C4-2B (cell line): ENCODE measurements at regions not wholly inside any gene's neighbourhood (a gene's known extent, or its start where the extent isn't known, plus 50 kb on each side); places are given as distances from the start of the nearest gene placed in this dataset.

ENCODE experiments used
- H3K27ac ChIP-seq: fragments of 450-650 bp; 2 replicates; pipeline ENCODE4 v1.5.1; 2017
- ZFX ChIP-seq: fragments of 450-650 bp; IDR thresholded peaks from 2 replicates; pipeline ENCODE4 v1.6.1; 2017
- TF ChIP-seq, protein P1 (sequence below): fragments of 450-650 bp; conservative IDR thresholded peaks from 2 replicates; pipeline ENCODE4 v1.5.1; 2017; ENCODE audit warnings: mild to moderate bottlenecking

DNA sequence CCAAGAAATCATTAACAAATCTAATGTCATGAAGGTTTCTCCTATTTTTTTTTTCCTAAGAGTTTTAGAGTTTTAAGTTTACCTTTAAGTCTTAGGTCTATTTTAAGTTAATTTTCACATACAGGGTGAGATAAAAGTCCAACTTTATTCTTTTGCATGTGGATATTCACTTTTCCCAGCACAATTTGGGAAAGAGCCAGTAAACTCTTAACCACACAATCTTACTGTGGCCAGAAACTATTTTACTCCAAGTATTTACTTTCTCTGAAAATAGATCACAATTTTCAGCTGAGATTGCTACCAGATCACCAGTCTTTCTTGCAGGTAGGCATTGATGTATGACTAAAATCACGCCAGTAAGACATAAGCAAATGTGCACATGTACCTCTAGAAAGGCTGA is 728.5 kb downstream of the TNS3 start:
- no peak overlapping the region for H3K27ac ChIP-seq
- TF ChIP-seq ZFX = no peak
- TF ChIP-seq, protein P1, sequence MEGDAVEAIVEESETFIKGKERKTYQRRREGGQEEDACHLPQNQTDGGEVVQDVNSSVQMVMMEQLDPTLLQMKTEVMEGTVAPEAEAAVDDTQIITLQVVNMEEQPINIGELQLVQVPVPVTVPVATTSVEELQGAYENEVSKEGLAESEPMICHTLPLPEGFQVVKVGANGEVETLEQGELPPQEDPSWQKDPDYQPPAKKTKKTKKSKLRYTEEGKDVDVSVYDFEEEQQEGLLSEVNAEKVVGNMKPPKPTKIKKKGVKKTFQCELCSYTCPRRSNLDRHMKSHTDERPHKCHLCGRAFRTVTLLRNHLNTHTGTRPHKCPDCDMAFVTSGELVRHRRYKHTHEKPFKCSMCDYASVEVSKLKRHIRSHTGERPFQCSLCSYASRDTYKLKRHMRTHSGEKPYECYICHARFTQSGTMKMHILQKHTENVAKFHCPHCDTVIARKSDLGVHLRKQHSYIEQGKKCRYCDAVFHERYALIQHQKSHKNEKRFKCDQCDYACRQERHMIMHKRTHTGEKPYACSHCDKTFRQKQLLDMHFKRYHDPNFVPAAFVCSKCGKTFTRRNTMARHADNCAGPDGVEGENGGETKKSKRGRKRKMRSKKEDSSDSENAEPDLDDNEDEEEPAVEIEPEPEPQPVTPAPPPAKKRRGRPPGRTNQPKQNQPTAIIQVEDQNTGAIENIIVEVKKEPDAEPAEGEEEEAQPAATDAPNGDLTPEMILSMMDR = no peak

DNA sequence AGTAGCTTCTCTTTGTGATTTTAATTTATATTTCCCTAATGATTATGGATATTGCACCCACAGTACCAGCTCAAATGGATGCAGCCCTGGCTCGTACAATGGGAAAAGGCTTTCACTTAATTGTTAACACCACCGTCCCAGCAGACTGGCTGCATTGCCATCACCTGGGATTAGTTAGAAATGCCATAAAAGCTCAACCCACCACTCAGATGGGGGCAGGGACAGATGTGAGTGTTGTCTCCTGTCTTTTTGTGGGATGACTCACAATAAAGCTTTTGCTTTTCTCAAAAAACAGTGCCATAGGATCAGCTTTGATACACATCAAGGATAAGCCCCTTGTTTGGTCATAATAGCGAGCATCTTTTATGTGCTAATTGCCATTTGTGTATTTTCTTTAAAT is 729.1 kb downstream of the TNS3 start:
- no peak overlapping the region for H3K27ac ChIP-seq
- TF ChIP-seq, protein P1 = no peak
- no peak for TF ChIP-seq ZFX

DNA sequence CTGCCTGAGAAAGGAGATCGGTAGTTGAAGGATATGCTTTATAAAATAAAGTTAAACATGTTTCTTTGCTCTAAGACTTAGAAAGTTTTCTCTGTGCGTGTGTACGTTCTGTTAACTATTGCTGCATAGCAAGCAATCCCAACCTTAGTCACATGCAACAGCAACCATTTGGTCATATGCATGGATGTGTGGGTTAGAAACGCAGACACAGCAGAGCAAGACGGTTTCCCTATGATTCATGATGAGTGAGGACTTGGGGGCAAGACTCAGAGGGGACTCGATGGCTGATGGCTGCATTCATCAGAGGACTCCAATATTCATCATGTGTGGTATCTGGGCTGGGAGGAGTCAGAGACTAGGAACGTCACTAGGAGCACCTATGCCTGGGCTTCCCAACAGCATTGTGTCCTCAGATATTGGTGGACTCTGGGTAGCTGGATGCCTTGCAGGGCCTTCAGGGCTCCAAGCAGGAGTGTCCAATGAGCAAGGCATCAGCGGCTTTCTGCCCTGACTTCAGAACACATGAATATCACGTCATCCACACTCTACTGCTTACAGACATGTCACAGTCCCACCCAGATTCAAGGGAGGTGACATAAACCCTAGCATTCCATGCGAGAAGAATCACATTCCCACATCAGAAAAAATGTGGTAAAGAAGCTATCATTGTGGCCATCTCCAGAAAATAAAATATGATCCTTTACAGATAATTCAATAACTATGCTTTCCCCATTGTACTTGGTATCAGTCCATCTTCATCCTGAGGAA is 731.2 kb downstream of the TNS3 start:
- H3K27ac ChIP-seq = no peak overlapping the region
- TF ChIP-seq, protein P1 = no peak
- TF ChIP-seq ZFX = no peak

DNA sequence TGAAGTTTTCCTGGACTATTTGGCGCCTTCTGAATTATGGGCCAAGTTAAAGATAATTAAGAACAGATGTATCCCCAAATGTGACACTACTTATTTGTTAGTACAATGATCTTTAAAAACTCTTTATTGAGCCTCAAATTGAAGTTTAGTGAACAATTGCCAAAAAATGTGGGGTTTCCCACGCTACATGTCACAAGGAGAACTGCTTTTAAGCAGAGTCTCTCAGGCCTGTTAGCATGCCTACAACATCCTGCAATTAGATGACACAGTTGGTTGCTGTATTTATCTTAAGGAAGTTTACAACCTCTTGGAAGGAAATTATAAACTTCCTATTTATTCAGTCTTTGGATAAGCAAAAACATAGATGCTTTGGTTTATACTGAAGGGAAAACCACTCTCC is 733.0 kb downstream of the TNS3 start:
- H3K27ac ChIP-seq = no peak overlapping the region
- TF ChIP-seq ZFX = no peak
- TF ChIP-seq, protein P1 = no peak

DNA sequence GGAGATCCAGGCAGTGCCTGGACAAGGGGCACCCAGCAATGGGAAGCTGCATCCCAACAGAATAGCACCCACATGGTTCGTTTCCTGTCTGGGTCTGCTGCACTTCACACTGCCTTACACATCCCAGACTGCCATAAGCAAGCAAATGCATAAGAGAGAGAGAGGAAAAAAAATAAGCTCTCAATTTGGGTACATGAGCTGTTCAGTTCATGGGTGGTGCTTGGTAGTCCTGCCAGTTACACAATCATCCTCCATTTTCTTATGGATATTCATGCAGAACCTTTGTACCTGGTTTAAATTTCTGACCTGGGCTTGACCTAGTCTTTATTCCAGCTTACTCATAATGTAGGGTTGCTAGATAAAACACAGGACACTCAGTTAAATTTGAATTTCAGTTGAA is 733.6 kb downstream of the TNS3 start:
- TF ChIP-seq, protein P1 = no peak
- TF ChIP-seq ZFX = no peak
- no peak overlapping the region for H3K27ac ChIP-seq

DNA sequence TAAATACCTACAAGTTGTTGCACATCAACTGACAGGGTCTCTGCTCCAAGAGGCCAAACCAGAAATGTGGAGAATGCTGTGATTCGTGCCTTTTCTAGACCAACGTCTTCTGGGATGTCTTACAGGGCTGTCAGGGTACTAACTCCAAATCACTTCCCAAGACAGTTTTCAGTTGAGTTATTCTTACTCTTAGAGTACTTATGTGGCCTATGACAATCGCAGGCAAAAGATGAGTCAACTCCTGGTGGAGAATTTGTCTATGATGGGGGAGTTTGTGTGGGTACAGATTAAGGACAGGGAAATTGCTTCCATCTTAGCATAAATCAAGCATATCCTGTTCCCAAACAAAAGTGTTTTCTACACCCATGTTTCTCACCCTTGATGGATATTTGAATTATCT is 734.8 kb downstream of the TNS3 start:
- H3K27ac ChIP-seq = no peak overlapping the region
- TF ChIP-seq ZFX = no peak
- TF ChIP-seq, protein P1 = no peak

- no peak overlapping the region for H3K27ac ChIP-seq
- no peak for TF ChIP-seq ZFX
- TF ChIP-seq, protein P1 = no peak
Measured at GRCh38 chr7:46844486-46844885, 737.4 kb downstream of the TNS3 start.
